DMS53 treated with DMSO at 0.1 percent for 48 hours (cell line): ENCODE measurements at regions not wholly inside any gene's neighbourhood (a gene's known extent, or its start where the extent isn't known, plus 50 kb on each side); places are given as distances from the start of the nearest gene placed in this dataset.

ENCODE experiments used
- DNase-seq: peaks from one replicate; lab custom pipeline; 2025; ENCODE audit not compliant: unreplicated experiment; lab: John Stamatoyannopoulos, UW

GRCh38 chr1:103256490-103256889, 148.2 kb upstream of the COL11A1 start:
- DNase-seq = no peak

DNA sequence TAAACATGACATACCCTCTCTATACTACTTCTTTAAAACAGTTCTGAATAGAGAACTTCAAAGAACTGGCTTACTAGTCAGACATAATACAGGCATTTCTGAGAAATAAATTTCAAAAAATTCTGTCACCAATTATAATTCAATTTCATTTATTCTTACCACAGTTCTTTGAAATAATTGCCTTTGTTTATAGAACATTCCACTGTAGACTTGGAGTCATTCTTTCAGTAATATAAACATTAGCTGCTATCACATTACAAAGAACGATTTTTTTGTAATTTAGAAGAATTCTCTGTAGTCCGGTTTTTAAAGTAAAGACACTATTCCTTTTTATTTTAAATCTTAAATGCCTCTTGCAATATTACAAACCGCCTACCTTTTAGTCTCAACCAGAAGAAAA, 146.4 kb upstream of the COL11A1 start:
- DNase-seq = no peak

- no peak for DNase-seq
Measured at GRCh38 chr1:103250441-103250861, 142.1 kb upstream of the COL11A1 start.

DNA sequence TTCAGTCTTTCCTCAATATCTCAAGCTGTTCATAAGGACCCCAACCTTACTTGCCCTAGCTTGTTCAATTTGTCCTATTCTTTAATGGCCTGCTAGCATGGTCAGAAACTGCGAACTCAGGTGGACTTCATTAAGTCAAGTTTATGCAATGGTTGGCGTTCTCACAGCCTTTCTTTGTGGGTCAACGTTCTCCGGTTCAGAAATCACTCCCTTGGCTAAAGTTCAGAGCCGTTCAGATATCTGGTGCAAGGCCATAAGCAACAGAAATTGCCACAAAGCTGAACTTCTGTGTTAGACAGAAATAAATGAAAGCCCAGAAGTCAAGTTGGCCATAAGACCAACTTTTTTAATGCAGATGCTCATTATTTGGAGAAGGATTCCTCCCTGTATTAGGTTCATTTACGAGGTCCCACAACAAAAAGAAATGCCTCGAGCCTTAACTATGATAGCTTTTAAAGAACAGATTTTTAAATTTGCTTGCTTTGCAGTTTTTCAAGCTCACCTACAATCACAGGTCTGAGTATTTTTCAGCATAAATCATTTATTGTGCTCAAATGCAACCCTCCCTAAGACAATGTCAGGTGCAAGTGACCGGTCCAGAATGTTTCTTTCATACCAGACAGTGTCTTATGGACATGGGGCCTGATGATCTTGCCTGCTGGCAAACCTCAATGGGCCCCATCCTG, 140.2 kb upstream of the COL11A1 start:
- no peak for DNase-seq

DNA sequence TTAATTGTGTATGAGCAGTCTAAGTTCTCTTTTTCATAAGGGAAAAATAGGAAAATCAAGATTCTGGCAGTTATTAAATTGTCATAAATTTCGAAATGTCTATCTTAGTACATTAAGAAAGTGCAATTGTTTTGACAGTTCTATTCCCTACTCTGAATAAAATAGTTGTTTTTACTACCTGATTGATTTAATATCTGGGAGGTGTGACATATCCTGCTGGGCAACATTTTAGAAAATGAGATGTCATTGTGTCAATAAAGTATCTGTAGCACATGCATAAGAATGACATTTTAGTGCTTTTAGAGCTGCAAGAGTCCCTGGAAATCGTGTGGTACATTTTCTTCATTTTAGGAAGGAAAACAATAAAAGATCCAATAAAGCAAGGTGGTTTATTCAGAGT, 139.2 kb upstream of the COL11A1 start:
- DNase-seq = no peak

DNA sequence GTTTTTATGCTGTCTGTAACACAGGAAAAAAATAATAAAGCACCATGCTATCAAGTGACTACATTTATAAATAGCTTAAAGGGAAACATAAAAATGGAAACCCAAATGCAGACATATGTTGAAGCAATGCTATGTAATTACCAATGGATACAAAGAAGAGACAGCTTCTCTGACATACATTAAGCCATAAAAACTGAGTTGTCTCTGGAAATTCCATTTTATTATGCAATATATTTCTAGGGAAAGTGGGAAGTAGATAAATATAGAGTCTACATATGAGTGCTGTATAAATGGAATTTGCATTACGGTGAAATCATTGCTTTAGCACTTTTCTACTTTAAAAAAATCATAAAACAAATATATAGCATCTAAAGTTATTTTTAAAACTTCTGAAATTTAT, 135.2 kb upstream of the COL11A1 start:
- no peak for DNase-seq

GRCh38 chr1:103239034-103239433, 130.7 kb upstream of the COL11A1 start:
- no peak for DNase-seq

DNA sequence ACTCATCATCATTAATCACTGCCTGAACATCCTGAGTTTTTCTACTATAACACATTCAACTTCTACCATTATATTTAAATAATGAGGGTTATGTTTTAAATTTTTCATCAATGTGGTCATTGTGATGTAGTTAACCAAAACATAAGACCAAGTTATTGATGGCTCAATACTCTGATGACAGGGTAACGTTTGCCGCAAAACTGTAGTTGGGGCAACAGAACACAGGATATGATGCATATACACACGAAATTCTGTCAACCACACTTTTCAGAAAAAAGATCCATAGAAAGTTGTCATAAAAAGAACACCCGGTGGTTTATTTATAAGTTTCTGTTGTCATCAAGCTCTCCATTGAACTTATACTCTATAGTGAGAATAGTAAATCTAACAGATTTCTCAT, 121.7 kb upstream of the COL11A1 start:
- no peak for DNase-seq

DNA sequence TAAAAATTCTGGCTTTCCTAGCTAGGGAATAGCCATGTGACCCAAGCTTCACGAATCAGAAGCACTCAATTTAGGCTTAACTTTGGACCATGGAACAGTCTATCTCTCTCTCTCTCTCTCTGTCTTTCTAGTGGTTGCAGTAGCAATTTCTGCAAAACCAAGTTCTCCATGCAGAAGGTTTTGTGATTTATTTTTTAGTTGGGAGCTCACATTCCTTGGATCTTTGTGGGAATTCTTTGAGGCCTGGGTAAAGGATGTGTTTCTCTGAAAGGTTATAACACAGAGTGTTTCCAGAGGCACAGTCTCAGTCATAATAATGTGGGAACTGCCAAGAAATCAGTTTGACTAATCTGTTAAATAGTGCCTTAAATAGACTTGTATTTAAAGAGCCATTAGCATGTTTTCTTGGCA, 112.3 kb upstream of the COL11A1 start:
- no peak for DNase-seq

- DNase-seq = no peak
Measured at GRCh38 chr1:103218821-103219220, 110.5 kb upstream of the COL11A1 start.

GRCh38 chr1:103218369-103218768, 110.0 kb upstream of the COL11A1 start:
- no peak for DNase-seq

DNA sequence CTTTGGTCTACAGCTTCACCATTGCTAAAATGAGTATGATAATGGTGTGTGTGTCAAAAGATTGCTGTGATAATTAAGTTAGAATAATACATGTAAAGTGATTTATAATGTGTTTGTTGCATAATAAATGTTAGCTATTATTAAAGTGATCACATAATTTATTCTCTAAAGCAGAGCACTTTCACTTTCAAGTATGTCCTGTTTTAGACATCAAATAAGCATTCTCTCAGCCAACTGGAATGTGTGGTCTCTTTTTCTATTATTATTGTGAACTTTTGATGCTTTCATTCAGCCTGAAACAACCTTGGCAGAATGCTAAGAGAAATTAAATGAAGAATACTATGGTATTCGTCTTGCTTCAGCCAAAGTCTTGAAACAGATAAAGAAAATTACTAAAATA, 102.8 kb upstream of the COL11A1 start:
- DNase-seq = no peak

DNA sequence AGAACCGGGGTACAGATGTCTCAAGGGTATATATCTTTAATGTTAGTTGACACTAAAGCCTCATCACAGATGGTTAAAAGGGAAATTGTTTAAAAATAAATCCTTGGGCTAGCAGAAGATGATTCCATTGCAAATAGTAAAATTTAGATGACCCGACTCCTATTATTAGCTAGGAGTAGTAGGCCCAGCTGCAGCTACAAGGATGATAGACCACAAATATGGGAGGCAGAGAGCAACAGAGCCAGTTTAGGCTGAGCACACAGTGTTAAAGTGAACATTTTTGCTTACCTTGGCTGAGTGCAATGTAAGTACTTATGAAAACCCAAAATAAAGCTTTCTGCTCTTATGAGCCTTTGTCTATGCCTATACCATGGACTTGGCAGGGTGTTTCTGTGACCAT, 100.5 kb upstream of the COL11A1 start:
- DNase-seq = no peak

GRCh38 chr1:103199001-103199400, 90.7 kb upstream of the COL11A1 start:
- no peak for DNase-seq

DNA sequence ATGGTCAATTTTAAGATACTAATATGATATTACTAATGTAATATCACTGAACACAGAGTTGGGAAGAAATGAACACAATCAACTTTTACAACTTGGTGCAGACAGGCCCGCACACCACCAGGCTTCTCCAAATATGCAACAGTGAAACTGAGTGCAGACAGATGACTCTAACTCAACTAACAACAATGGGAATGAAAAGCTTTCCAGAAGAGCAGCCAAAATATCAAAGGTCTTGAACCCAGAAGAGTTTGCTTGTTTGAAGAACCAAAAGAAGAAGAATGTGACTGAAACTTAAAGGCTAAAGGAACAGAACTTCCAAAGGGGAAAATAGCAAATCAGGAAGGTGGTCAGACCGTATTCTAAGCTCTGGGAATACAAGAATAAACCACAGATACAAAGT, 89.8 kb upstream of the COL11A1 start:
- no peak for DNase-seq

- no peak for DNase-seq
Measured at GRCh38 chr1:103197216-103197615, 88.9 kb upstream of the COL11A1 start.

GRCh38 chr1:103194984-103195383, 86.7 kb upstream of the COL11A1 start:
- DNase-seq = no peak

DNA sequence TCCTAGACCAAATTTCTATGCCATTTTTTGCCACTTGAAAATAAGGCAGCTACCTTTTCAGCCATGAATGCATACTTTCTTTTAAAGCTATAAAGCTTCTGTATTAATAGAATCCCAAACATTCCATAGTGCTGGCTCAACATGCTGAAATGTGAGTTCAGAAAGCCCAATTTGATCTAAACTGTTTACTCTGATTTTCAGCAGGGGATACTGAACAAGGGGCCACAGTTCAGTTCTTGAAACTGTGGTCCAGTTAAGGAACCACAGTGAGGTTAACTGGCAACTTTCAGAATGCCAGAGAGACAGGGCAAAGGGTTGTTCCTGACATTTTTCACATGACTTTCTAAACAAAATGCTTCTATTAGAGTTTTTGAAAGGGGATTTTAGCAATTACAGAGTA, 85.7 kb upstream of the COL11A1 start:
- no peak for DNase-seq

- no peak for DNase-seq
Measured at GRCh38 chr1:103191327-103191726, 83.0 kb upstream of the COL11A1 start.

DNA sequence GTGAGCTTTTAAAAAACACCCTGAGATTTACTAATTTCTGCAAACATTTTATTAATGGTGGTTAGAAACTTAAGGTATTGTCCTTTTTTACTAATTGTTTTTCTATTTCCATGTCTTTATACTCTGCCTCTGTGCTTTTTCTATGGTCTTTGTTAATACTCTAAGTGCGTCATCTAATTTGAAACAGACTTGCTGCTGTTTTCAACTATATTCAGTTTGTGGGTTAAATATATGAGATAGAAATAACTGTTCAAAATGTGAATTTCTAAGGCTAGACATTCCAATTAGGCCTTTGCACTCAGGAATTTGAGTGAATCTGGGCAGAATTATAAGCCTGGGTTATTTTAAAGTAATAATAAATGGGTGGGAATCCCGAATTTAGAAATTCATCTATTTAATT, 82.4 kb upstream of the COL11A1 start:
- DNase-seq = no peak

- DNase-seq = no peak
Measured at GRCh38 chr1:103187673-103188072, 79.4 kb upstream of the COL11A1 start.

GRCh38 chr1:103180660-103181059, 72.3 kb upstream of the COL11A1 start:
- DNase-seq = peak; percentile 18

DNA sequence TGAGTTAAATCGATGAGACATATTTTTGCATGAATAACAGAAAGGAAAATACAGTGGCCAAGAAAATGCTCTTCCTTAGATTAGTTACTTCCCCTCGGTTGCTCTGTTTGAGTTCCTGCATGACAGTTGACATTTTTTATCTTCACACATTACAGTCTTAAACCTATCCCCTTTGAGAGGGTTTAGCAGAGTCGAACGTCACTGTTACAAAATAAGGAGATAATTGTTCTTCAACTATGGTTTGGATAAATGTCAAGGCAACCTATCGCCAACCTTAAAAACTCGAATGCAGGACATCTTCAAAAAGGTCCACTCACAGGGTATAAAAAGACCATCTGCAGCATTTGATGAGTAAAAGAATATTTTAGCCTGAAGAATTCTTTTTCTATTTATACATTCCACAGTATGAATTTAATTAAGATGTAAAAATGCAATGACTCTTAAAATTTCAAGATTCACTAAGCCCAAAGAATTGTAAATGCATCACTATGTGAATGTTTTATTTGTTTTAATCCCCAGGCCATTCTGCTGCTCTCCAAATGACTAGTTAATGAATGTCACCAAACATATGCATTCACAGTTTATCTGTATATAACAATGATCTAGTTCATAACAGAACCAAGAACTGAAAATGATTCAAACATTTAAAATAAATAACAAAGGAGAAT, 68.9 kb upstream of the COL11A1 start:
- no peak for DNase-seq
